Chondrocyte (in vitro differentiated cells): ENCODE measurements at regions not wholly inside any gene's neighbourhood (a gene's known extent, or its start where the extent isn't known, plus 50 kb on each side); places are given as distances from the start of the nearest gene placed in this dataset.

Source experiments
- DNase-seq: peaks from one replicate; pipeline ENCODE4 v3.0.0; 2021; ENCODE audit warnings: mixed read lengths, low spot score
- H3K27ac Mint-ChIP-seq: one replicate; pipeline ENCODE4 v1.8.0; 2021; ENCODE audit warnings: mild to moderate bottlenecking, moderate library complexity, mixed read lengths; ENCODE audit not compliant: unreplicated experiment
- H3K27me3 Mint-ChIP-seq: 2 replicates; pipeline ENCODE4 v1.8.0; 2021; ENCODE audit warnings: low read depth, mixed read lengths
- H3K36me3 Mint-ChIP-seq: 2 replicates; pipeline ENCODE4 v1.8.0; 2021; ENCODE audit warnings: low read depth, mixed read lengths
- H3K4me1 Mint-ChIP-seq: 2 replicates; pipeline ENCODE4 v1.8.0; 2021; ENCODE audit warnings: low read depth, mild to moderate bottlenecking, mixed read lengths
- H3K4me3 Mint-ChIP-seq: one replicate; pipeline ENCODE4 v1.8.0; 2021; ENCODE audit warnings: mild to moderate bottlenecking, moderate library complexity, mixed read lengths; ENCODE audit not compliant: unreplicated experiment
- H3K9me3 Mint-ChIP-seq: 2 replicates; pipeline ENCODE4 v1.8.0; 2021; ENCODE audit warnings: low read depth, mixed read lengths
- TF ChIP-seq, protein P1 (sequence below): fragments of 200-600 bp; sonication (generic); IDR thresholded peaks from 2 replicates; pipeline ENCODE4 v1.5.0; 2021; ENCODE audit warnings: antibody characterized with exemption, mild to moderate bottlenecking, moderate library complexity

DNA sequence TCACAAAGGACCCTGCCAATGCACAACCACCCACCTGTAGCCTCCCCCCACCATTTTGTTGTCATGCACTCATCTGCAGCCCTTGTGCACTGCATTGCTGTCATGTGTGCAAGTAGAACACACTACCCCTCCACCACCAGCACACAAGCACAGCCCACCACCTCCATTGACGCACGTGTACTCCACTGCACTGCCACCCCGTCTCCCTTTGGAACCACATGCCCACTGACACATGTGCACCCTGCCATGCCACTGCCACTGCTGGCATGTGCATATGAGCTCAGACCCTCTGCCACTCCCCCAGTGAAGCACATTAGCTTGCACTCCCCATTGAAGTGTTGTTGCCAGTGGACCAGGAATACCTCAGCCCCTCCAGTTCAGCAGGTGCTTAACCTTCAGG, 530.3 kb upstream of the ACO1 start:
- no peak overlapping the region for H3K4me3 Mint-ChIP-seq
- H3K27ac Mint-ChIP-seq = no peak overlapping the region
- no peaks in the 10 kb centered on the region for H3K36me3 Mint-ChIP-seq
- TF ChIP-seq, protein P1, sequence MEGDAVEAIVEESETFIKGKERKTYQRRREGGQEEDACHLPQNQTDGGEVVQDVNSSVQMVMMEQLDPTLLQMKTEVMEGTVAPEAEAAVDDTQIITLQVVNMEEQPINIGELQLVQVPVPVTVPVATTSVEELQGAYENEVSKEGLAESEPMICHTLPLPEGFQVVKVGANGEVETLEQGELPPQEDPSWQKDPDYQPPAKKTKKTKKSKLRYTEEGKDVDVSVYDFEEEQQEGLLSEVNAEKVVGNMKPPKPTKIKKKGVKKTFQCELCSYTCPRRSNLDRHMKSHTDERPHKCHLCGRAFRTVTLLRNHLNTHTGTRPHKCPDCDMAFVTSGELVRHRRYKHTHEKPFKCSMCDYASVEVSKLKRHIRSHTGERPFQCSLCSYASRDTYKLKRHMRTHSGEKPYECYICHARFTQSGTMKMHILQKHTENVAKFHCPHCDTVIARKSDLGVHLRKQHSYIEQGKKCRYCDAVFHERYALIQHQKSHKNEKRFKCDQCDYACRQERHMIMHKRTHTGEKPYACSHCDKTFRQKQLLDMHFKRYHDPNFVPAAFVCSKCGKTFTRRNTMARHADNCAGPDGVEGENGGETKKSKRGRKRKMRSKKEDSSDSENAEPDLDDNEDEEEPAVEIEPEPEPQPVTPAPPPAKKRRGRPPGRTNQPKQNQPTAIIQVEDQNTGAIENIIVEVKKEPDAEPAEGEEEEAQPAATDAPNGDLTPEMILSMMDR = no peak
- H3K9me3 Mint-ChIP-seq = peaks cover 10% of the 10 kb centered on the region
- no peaks in the 10 kb centered on the region for H3K4me1 Mint-ChIP-seq
- DNase-seq = peak; percentile 70
- no peaks in the 10 kb centered on the region for H3K27me3 Mint-ChIP-seq

DNA sequence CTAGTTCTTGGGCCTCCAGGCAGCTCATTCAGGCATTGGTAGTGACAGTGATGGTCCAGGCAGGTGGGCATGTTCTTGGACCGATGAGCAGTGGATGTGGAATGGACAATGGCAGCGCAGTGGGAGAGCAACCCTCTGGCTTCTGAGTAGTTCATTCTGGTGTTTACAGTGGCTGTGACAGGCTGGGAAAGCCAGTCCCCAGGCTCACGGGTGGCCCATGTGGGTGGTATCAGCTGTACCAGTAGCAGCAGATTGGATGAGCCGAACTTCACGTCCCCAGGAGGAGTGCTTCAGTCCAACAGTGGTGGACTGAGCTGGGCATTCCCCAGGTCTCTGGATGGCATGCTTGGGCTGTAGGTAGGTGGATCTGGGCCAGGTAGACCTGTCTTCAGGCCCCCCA, 515.6 kb upstream of the ACO1 start:
- Mint-ChIP-seq H3K27ac (no peak overlapping the region), H3K4me1 (no peaks in the 10 kb centered on the region), H3K27me3 (peaks cover 4% of the 10 kb centered on the region), H3K36me3 (no peaks in the 10 kb centered on the region), H3K9me3 (no peaks in the 10 kb centered on the region), H3K4me3 (no peak overlapping the region)
- TF ChIP-seq, protein P1 = no peak
- DNase-seq = peak; percentile 52

DNA sequence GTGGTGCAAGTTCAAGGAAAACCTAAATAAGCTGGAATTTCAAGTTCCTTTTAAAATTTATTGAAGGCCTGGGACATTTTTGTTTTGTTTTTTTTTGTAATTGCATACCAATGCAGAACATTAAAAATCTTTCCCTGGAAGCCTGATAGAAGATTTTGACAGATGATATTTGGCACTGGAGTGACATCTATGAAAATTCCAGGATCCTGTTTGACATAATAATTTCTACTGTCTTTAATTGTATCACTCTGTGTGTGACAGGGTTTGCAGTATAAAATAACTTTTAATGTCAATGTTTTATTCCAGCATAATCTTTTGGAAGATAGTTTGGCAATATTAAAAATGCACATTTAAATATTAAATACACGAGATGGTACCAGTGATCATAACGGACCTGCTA, 514.2 kb upstream of the ACO1 start:
- Mint-ChIP-seq H3K4me1 (no peaks in the 10 kb centered on the region), H3K4me3 (no peak overlapping the region), H3K9me3 (no peaks in the 10 kb centered on the region), H3K27me3 (peaks cover 4% of the 10 kb centered on the region), H3K36me3 (no peaks in the 10 kb centered on the region), H3K27ac (no peak overlapping the region)
- TF ChIP-seq, protein P1 = no peak
- DNase-seq = no peak

DNA sequence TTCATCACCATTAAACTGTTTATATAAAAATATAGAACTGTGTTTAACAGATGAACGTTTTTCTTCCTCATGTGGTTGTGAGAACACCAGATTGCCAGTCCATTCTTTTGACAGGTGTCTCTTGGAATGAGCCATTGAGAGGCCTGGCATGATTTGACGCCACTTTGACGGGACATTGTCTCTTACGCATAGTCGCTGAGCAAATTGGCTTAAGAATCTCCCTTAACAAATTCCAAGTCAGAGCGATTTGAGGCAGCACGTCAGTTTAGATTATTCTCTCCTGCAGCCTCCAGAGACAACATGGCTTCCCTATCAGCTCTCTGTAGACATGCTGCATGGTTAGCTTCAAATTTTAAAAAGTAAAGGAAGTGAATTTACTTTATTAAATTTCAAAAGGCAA, 510.7 kb upstream of the ACO1 start:
- no peaks in the 10 kb centered on the region for H3K36me3 Mint-ChIP-seq
- H3K9me3 Mint-ChIP-seq = no peaks in the 10 kb centered on the region
- H3K27me3 Mint-ChIP-seq = peaks cover 4% of the 10 kb centered on the region
- no peak overlapping the region for H3K27ac Mint-ChIP-seq
- H3K4me3 Mint-ChIP-seq = no peak overlapping the region
- no peak for DNase-seq
- TF ChIP-seq, protein P1 = no peak
- H3K4me1 Mint-ChIP-seq = no peaks in the 10 kb centered on the region

DNA sequence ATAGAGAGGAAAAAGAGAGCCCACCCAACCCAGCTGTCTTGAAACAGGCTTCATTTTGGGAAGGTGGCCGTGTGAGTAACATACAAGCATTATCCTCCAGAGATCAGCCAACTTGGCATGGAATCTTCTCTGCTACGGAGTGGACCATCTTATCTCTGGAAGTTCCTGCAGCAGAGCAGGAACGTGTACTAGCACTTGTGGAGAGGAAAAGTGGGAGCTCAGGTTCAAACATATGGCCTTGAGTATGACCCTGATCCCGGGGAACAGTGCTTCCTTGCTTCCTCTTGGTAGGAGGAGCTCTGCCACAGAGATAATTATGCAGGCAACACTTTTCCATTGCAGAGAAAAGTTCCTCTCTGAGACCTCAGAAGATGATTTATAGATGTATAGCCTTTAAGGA, 490.4 kb upstream of the ACO1 start:
- Mint-ChIP-seq H3K4me1 (no peaks in the 10 kb centered on the region), H3K9me3 (peaks cover 7% of the 10 kb centered on the region), H3K36me3 (no peaks in the 10 kb centered on the region), H3K4me3 (no peak overlapping the region), H3K27me3 (no peaks in the 10 kb centered on the region), H3K27ac (no peak overlapping the region)
- TF ChIP-seq, protein P1 = no peak
- DNase-seq = no peak
